HUDEP-2 (cell line): ENCODE measurements at regions not wholly inside any gene's neighbourhood (a gene's known extent, or its start where the extent isn't known, plus 50 kb on each side); places are given as distances from the start of the nearest gene placed in this dataset.

Source experiments
- DNase-seq, 76 experiments: peaks; one replicate each; lab custom pipeline; 2025; ENCODE audit not compliant: unreplicated experiment in 76 of 76; lab: John Stamatoyannopoulos, UW

- no peak for DNase-seq
Measured at GRCh38 chr15:25228261-25228660, 210.6 kb downstream of the UBE3A start.

DNA sequence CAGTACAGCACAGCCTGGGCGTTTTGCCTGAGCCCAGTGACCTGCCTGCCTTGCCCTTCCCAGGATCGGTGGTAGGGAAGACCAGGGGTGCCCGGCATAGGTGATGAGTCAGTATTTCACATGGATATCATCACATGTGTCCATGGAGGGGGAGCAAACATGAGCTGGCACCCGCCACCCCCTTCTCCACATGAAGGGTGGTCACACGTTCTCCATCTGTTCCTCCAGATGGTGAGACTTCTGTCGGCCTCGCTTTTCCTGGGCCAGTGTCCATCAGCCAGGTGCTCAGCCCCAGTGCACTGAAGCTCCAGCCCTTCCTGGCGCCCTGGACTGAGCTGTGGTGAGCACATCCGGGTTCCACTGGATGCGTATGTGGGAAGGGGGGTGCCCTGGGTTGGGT is 208.4 kb downstream of the UBE3A start:
- no peak for DNase-seq

DNA sequence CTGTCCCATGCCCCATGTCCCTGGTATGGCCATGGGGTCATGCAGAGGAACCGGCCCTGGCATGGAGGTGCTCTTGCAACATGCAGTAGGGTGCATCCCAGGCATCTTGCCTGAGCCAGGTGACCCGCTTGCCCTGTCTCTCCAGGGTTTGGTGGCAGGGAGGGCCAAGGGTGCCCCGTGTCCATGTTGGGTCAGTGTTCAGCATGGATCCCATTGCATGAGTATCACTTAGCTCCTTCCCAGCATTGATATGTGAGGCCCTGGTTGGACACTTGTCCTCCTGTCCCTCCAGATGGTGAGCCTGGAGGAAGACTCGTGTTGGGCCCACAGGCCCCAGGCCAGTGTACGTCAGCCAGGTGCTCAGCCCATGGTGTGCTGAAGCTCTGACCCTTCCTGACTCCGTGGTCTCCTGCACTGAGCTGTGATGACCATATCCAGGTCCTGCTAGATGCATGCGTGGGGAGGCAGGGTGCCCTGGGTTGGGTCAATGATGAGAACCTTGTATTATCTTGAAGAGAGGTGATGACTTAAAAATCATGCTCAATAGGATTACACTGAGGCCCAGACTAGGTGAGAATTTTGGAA is 205.0 kb downstream of the UBE3A start:
- DNase-seq, result no peak

DNA sequence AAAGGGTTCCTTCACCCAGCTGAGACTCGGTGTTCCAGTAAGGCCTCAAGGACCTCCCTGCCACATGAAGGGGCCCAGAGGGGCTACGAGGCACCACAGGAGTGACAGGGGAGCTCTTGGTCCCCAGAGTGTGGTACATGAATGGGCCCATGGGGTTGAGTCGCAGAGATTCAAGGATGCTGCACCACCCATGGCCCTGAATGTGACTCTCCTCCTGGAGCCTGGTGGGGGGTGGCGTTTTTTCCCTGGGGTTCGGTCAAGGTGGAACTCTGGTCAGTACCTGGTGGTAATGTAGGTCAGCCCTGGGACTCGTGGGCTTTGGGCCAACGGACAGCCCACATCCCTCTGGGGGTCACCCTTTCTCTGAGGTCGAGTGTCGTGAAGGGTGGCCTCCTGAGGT is 204.0 kb downstream of the UBE3A start:
- DNase-seq, result no peak

DNA sequence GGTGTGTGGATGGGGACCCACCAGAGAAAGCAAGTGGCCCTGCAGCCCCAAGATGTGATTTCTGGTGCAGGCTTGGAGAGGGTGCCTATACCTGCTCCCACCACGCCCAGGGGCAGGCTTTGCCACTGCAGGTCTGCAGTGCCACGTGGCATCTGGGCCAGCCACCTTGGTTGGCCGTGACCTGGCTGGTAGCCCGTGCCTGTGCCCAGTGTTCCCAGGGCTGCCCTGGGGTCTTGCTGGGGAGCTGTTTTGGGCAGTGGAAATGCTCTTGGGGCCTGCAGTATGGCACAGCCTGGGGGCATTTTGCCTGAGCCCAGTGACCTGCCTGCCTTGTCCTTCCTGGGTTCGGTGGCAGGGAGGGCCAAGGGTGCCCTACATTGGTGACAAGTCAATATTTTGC is 203.4 kb downstream of the UBE3A start:
- DNase-seq, result no peak

- DNase-seq, result no peak
Measured at GRCh38 chr15:25236143-25236860, 202.5 kb downstream of the UBE3A start.

GRCh38 chr15:25236861-25237155 is 202.0 kb downstream of the UBE3A start:
- DNase-seq, result no peak

DNA sequence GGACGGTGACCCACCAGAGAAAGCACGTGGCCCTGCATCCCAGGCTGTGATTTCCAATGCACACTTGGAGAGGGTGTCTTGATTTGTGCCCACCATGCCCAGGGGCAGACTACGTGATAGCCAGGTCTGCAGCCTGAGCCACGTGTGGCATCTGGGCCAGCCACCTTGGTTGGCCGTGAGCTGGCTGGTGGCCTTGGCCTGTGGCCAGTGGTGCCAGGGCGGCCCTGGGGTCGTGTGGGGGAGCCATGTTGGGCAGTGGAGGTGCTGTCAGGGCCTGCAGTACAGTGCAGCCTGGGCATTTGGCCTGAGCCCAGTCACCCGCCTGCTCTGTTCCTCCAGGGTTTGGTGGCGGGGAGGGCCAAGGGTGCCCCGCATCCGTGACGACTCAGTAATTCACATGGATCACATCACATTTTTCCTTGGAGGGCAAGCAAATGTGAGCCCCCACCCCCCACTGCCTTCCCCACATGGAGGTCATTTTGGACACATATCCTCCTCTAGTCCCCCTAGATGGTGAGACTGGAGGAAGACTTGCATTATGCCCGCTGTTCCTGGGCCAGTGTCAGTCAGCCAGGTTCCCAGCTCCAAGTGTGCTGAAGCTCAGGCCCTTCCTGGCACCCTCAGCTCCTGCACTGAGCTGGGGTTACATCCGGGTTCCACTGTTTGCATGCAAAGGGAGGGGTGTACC is 201.4 kb downstream of the UBE3A start:
- DNase-seq, result no peak

- no peak for DNase-seq
Measured at GRCh38 chr15:25238126-25238525, 200.7 kb downstream of the UBE3A start.

- DNase-seq, result no peak
Measured at GRCh38 chr15:25238716-25239470, 199.9 kb downstream of the UBE3A start.

DNA sequence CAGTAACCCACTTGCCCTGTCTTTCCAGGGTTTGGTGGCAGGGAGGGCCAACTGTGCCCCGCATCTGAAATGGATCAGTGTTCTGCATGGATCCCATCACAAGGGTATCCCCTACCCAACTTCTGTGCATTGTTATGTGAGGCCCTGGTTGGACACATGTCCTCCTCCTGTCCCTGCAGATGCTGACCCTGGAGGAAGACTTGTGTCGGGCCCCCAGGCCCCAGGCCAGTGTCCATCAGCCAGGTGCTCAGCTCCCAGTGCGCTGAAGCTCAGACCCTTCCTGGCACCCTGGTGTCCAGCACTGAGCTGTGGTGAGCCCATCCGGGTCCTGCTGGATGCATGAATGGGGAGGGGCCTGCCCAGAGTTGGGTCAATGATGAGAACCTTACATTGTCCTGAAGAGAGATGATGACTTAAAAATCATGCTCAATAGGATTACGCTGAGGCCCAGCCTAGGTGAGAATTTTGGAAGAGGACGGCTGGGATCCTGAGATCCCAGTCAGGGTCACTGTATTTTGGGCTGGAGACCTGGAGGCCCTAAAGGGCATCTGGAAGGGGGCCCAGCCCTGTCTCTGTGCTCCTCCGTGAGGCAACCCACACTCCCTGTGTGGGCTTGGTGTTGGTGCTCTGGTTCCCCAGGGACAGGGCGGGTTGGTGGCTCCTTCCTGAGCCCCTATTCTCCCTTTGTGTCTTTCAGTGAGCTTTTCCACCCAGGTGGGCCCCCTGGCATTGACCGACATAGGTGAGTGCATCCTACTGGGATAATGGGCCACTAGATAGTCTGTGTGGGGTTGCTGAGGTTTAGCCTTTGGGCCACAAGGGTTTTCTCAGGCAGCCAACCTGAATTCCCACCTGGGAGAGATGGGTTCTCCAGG is 199.1 kb downstream of the UBE3A start:
- no peak for DNase-seq

DNA sequence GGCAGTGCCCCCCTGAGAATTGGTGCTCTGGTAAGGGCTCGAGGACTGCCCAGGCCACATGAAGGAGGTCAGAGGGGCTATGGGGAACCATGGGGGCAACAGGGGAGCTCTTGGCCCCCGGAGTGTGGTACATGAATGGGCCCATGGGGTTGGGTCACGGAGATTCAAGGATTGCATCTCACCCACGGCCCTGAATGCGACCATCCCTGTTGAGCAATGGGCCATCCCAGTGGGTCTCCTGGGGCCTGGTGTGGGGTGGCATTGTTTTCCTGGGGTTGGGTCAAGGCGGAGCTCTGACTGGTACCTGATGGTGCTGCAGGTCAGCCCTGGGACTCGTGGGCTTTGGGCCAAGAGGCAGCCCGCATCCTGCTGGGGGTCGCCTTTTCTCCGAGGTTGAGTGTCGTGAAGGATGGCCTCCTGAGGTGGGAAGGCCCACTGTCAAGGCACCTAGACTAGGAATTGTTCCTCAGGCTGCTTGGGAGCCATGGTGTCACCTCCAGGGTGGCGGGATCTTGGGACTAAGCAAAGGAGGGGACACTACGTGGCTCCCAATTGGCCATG is 198.3 kb downstream of the UBE3A start:
- DNase-seq, result no peak

DNA sequence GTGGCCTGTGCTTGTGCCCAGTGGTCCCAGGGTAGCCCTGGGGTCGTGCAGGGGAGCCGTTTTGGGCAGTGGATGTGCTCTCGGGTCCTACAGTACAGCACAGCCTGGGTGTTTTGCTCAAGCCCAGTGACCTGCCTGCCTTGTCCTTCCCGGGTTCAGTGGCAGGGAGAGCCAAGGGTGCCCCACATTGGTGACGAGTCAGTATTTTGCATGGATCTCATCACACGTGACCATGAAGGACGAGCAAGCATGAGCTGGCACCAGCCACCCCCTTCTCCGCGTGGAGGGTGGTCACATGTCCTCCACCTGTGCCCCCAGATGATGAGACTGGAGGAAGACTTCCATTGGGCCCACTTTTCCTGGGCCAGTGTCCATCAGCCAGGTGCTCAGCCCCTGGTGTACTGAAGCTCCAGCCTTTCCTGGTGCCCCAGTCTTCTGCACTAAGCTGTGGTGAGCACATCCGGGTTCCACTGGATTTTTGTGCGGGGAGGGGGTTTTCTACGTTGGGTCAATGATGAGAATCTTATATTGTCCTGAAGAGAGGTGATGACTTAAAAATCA is 197.5 kb downstream of the UBE3A start:
- DNase-seq, result no peak

DNA sequence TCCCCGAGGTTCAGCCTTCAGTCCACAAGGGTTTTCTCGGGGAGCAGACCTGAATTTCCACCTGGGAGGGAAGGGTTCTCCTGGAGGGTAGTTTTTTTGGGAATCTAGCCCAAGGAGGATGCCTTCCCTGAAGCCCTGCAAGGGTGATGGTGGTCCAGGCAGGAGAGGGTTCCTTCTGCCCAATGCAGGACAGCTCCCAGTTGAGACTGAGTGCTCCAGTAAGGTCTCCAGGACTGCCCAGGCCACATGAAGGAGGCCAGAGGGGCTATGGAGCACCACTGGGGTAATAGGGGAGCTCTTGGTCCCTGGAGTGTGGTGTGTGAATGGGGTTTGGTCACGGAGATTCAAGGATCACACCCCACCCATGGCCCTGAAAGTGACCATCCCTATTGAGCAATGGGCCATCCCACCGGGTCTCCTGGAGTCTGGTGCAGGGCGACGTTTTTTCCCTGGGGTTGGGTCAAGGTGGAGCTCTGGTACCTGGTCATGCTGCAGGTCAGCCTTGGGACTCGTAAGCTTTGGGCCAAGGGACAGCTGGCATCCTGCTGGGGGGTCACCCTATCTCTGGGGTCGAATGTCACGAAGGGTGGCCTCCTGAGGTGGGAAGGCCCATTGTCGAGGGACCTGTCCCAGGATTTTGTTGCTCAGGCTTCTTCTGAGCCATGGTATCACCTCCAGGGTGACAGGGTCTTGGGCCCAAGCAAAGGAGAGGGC is 196.5 kb downstream of the UBE3A start:
- no peak for DNase-seq

DNA sequence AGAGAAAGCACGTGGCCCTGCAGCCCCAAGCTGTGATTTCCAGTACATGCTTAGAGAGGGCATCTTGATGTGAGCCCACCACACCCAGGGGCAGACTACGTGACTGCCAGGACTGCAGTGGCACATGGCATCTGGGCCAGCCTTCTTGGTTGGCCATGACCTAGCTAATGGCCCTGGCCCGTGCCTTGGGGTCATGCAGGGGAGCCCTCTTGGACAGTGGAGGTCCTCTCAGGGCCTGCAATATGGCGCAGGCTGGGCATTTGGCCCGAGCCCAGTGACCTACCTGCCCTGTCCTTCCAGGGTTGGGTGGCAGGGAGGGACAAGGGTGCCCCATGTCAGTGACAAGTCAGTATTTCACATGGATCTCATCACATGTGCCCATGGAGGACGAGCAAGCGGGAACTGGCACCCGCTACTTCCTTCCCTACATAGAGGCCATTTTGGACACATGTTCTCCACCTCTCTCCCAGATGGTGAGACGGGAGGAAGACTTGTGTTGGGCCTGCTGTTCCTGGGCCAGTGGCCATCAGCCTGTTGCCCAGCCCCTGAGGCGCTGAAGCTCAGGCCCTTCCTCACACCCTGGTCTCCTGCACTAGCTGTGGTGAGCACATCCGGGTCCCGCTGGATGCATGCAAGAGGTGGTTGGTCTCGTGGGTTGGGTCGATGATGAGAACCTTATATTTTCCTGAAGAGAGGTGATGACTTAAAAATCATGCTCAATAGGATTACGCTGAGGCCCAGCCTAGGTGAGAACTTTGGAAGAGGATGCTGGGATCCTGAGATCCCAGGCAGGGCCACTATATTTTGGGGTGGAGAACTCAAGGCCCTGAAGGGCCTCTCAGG is 195.6 kb downstream of the UBE3A start:
- no peak for DNase-seq

DNA sequence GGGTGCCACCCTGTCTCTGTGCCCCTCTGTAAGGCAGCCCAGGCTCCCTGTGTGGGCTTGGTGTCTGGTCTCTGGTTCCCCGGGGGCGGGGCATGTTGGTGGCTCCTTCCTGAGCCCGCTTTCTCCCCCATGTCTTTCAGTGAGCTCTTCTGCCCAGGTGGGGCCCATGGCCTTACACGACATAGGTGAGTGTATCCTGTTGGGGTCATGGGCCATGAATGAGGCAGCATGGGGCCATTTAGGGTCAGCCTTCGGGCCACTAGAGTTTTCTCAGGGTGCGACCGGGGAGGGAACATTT is 195.1 kb downstream of the UBE3A start:
- DNase-seq, result no peak

- no peak for DNase-seq
Measured at GRCh38 chr15:25244731-25245585, 193.9 kb downstream of the UBE3A start.
